Nephron progenitor cell (in vitro differentiated cells): ENCODE measurements at regions not wholly inside any gene's neighbourhood (a gene's known extent, or its start where the extent isn't known, plus 50 kb on each side); places are given as distances from the start of the nearest gene placed in this dataset.
"Not testable (repeated sequence)": the region's sequence is repeated elsewhere in the genome, so short reads cannot be mapped to it uniquely, and the experiment has no call there.

Source experiments
- DNase-seq: peaks from one replicate; pipeline ENCODE4 v3.0.0; 2021
- H3K27ac Mint-ChIP-seq: 2 replicates; pipeline ENCODE4 v1.8.0; 2021; ENCODE audit warnings: mild to moderate bottlenecking, moderate library complexity, mixed read lengths
- H3K27me3 Mint-ChIP-seq: 2 replicates; pipeline ENCODE4 v1.8.0; 2021; ENCODE audit warnings: mild to moderate bottlenecking, low read depth, mixed read lengths; ENCODE audit not compliant: poor library complexity
- H3K36me3 Mint-ChIP-seq: 2 replicates; pipeline ENCODE4 v1.8.0; 2021; ENCODE audit warnings: low read depth, mixed read lengths
- H3K4me1 Mint-ChIP-seq: 2 replicates; pipeline ENCODE4 v1.8.0; 2021; ENCODE audit warnings: mixed read lengths
- H3K4me3 Mint-ChIP-seq: 2 replicates; pipeline ENCODE4 v1.8.0; 2021; ENCODE audit warnings: mild to moderate bottlenecking, moderate library complexity, mixed read lengths
- H3K9me3 Mint-ChIP-seq: 2 replicates; pipeline ENCODE4 v1.8.0; 2021; ENCODE audit warnings: mild to moderate bottlenecking, moderate library complexity, mixed read lengths
- TF ChIP-seq, protein P1 (sequence below): fragments of 200-600 bp; sonication (generic); IDR thresholded peaks from 2 replicates; pipeline ENCODE4 v1.5.0; 2021; ENCODE audit warnings: antibody characterized with exemption

DNA sequence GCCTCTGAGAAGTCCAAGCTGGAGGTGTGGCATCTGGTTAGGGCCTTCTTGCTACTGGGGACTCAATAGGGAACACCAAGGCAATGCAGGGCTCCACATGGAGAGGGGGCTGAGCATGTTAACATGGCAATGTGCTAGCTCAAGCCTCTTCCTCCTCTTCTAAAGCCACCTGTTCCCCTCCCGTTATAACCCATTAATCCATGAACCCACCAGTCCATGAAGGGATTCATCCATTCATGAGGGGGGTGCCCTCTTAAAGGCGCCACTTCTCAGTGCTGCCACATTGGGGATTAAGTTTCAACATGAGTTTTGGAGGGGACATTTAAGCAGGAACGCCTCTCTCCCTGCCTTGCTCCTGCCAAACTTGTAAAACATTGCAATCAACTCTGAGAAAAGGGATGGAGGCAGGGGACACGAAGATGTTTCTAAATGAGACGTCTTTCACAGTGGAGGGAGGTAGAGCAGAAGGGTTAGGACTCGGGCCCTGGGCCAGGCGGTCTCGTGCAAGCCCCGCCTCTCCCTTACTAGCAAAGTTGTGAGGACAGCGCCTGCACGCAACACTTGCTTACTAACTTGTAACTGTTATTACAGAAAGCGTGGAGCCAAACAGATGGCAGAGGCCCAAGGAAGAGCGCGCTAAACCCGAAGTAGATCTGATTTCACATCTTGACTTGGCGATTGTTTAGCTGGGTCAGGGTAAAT, 118.2 kb upstream of the ZNF516 start:
- TF ChIP-seq, protein P1, sequence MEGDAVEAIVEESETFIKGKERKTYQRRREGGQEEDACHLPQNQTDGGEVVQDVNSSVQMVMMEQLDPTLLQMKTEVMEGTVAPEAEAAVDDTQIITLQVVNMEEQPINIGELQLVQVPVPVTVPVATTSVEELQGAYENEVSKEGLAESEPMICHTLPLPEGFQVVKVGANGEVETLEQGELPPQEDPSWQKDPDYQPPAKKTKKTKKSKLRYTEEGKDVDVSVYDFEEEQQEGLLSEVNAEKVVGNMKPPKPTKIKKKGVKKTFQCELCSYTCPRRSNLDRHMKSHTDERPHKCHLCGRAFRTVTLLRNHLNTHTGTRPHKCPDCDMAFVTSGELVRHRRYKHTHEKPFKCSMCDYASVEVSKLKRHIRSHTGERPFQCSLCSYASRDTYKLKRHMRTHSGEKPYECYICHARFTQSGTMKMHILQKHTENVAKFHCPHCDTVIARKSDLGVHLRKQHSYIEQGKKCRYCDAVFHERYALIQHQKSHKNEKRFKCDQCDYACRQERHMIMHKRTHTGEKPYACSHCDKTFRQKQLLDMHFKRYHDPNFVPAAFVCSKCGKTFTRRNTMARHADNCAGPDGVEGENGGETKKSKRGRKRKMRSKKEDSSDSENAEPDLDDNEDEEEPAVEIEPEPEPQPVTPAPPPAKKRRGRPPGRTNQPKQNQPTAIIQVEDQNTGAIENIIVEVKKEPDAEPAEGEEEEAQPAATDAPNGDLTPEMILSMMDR: no peak
- DNase-seq: no peak
- Mint-ChIP-seq H3K4me1 (peaks cover 56% of the 10 kb centered on the region), H3K4me3 (no peak overlapping the region), H3K36me3 (no peaks in the 10 kb centered on the region), H3K9me3 (peaks cover 7% of the 10 kb centered on the region), H3K27ac (no peak overlapping the region), H3K27me3 (peaks cover 7% of the 10 kb centered on the region)

DNA sequence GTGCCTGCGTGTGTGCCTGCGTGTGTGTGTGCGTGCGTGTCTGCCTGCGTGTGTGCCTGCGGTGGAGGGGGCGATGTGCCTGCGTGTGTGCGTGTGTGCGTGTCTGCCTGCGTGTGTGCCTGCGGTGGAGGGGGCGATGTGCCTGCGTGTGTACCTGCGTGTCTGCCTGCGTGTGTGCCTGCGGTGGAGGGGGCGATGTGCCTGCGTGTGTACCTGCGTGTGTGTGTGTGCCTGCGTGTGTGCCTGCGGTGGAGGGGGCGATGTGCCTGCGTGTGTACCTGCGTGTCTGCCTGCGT, 116.7 kb upstream of the ZNF516 start:
- not testable (repeated sequence) for DNase-seq, H3K36me3 Mint-ChIP-seq, H3K4me3 Mint-ChIP-seq, H3K9me3 Mint-ChIP-seq, H3K27me3 Mint-ChIP-seq
- Mint-ChIP-seq H3K4me1 (peaks cover 46% of the 10 kb centered on the region), H3K27ac (peak overlapping the region; percentile 34)

DNA sequence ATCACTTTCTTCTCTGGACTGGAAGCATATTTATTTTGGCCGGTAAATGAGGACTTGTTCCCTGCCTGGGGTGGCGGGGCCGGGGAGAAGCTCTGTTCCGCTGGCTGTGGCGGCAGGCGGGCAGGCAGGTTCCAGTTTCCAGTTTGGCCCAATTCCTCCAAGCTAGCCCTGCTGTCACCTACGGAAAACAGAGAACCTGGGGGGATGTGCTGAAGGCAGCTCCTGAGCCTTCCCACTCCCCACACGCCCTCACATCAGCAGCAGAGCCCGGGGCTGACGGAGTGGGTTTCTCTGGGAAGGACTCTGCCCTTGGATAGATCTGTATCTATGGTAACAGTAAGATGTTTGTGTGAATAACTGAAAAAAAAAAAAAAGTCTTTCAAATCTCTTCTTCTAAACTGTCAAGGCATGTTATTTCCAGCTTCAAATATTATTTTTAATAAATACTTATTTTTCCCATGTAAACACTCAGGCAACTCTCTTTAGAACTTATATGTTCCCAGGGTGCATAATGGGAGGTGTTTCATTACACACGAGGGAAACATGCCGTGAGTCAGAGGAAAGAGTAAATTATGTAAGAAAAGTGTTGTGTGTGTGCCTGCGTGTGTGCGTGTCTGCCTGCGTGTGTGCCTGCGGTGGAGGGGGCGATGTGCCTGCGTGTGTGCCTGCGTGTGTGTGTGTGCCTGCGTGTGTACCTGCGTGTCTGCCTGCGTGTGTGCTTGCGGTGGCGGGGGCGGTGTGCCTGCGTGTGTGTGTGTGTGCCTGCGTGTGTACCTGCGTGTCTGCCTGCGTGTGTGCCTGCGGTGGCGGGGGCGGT, 116.1 kb upstream of the ZNF516 start:
- Mint-ChIP-seq H3K27ac (peak overlapping the region; percentile 34), H3K27me3 (peaks cover 7% of the 10 kb centered on the region), H3K9me3 (peaks cover 7% of the 10 kb centered on the region), H3K4me1 (peaks cover 47% of the 10 kb centered on the region), H3K36me3 (no peaks in the 10 kb centered on the region), H3K4me3 (no peak overlapping the region)
- DNase-seq: no peak
- TF ChIP-seq, protein P1: no peak

DNA sequence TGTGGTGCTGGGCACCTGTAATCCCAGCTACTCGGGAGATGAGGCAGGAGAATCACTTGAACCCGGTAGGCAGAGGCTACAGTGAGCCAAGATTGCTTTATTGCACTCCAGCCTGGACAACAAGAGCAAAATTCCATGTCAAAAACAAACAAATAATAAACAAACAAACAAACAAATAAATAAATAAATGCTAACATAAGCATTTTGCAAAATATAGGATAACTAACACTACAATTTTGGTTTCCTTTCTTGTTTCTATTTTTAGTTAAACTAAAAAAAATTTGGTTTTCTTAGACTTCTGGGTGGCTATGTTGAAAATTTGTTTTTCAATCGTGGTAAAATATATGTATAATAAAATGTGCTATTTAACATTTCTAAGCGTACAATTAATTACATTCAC, 115.0 kb upstream of the ZNF516 start:
- H3K27me3 Mint-ChIP-seq: peaks cover 7% of the 10 kb centered on the region
- H3K36me3 Mint-ChIP-seq: no peaks in the 10 kb centered on the region
- peaks cover 7% of the 10 kb centered on the region for H3K9me3 Mint-ChIP-seq
- DNase-seq: no peak
- H3K4me3 Mint-ChIP-seq: no peak overlapping the region
- TF ChIP-seq, protein P1: no peak
- no peak overlapping the region for H3K27ac Mint-ChIP-seq
- H3K4me1 Mint-ChIP-seq: peaks cover 38% of the 10 kb centered on the region

DNA sequence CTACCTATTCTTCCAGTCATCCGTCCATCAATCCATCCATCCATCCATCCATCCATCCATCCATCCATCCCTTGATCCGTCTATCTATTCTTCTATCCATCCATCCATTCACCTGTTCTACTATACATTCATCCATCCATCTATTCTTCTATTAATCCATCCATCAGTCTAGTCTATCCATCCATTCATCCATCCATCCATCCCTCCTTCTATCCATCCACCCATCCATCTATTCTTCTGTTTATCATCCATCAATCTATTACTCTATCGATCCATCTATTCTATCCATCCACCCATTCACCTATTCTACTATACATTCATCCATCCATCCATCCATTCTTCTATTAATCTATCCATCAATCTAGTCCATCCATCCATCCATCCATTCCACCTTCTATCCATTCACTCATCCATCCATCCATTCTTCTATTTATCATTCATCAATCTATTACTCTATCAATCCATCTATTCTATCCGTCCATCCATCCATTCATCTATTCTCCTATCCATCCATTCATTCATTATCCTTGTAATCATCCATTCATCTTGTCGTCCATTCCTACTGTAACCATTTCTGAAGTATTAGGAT, 110.4 kb upstream of the ZNF516 start:
- H3K27me3 Mint-ChIP-seq: no peaks in the 10 kb centered on the region
- H3K36me3 Mint-ChIP-seq: no peaks in the 10 kb centered on the region
- H3K27ac Mint-ChIP-seq: no peak overlapping the region
- H3K4me3 Mint-ChIP-seq: no peak overlapping the region
- TF ChIP-seq, protein P1: no peak
- no peak for DNase-seq
- H3K9me3 Mint-ChIP-seq: peaks cover 5% of the 10 kb centered on the region
- peaks cover 33% of the 10 kb centered on the region for H3K4me1 Mint-ChIP-seq

DNA sequence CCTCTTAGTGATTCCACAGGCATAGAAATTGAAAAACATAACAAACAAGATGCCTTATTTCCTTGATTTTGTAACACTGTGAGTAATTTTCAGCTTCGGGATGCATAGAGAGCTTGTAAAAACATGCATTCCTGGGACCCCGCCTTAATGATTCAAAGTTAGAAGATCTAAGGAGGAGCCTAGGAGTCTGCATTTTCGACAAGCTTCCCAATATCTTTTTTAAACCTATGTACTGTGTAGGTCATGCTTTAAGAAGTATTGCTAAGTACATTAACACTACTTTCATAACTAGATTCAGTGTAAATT, 109.8 kb upstream of the ZNF516 start:
- H3K27ac Mint-ChIP-seq: no peak overlapping the region
- H3K4me3 Mint-ChIP-seq: no peak overlapping the region
- no peak for DNase-seq
- TF ChIP-seq, protein P1: no peak
- H3K4me1 Mint-ChIP-seq: peaks cover 30% of the 10 kb centered on the region
- peaks cover 5% of the 10 kb centered on the region for H3K9me3 Mint-ChIP-seq
- no peaks in the 10 kb centered on the region for H3K36me3 Mint-ChIP-seq
- no peaks in the 10 kb centered on the region for H3K27me3 Mint-ChIP-seq
